ENCODE measurements at regions not wholly inside any gene's neighbourhood (a gene's known extent, or its start where the extent isn't known, plus 50 kb on each side); places are given as distances from the start of the nearest gene placed in this dataset.

DNA sequence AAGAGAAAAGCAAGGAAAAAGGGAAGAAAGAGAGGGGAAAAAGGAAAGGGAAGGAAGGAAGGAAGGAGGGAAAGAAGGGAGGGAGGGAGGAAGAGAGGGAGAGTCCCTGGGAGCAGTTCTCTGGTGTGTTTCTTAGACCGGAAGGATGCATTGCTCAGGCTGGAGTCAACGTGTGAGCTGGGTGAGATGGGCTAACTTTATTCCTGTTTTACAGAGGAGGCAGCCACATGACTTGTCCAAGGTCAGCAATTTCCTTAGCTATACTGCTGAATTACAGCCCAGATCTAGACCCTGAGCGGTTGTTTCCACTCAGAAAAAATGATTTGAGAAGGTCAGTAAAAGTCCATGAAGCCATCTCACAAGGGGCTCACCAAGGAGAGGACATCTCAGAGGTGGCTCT, 86.6 kb upstream of the APCDD1 start:
- no peak for DNase-seq

DNA sequence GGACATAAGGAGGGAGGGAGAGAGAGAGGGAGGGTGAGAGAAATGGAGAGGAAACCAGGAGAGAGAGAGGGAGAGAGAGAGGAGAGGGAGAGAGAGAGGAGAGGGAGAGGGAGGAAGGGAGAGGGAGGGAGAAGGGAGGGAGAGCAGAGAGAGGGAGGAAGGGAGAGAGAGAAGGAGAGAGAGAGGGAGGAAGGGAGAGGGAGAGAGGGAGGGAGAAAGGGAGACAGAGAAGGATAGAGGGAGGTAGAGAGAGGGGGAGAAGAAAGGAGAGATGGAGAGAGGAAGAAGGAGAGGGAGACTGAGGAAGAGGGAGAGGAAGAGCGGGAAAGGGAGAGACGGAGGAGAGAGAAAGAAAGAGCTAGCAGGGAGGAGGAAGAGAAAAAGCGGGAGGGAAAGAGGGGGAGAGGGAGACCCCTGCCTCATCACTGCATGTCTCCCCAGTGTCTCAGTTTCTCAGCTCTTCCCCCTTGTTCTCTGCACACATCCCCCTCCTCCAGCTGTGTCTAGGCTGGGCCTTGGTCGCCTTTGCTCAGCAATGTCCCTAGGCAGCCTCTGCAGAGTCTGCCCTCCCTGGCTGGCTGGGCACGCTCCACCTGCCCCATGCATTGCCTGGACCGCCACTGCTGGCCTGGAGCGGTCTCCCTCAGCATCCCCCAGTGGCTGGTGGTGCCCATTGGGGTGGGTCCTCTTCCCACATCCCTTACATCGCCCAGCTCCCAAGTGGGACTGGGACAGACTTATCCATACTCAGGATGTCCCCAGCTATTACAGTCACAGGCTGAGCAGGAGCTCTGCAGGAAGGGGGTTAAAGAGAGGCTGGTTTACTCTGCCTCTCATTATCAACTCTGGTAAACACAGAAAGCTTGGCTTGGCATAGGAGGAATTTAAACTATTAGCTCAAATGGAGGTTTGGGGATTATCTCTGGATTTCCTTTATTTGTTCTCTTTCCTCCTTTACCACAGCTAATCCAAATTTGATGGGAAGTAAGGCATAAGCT, 85.7 kb upstream of the APCDD1 start:
- DNase-seq: no peak

DNA sequence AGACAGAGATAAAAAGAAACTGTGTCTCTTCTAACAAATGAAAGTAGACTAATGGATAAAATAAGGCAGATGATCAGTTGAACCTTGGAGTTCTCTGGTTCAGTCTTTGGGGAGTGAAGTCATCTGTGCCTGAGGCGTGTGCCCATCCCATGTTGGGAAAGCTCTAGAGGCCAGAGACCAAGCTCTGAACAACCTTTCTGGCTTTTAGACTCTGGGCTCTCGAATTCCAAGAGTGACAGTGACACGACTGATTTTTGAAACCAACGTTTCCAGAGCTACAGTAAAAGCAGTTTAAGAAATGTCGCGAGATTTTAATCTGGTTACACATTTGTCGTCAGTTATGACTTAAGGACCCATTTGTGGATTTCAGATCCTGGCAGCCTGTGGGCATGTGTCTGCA, 83.7 kb upstream of the APCDD1 start:
- DNase-seq: no peak

DNA sequence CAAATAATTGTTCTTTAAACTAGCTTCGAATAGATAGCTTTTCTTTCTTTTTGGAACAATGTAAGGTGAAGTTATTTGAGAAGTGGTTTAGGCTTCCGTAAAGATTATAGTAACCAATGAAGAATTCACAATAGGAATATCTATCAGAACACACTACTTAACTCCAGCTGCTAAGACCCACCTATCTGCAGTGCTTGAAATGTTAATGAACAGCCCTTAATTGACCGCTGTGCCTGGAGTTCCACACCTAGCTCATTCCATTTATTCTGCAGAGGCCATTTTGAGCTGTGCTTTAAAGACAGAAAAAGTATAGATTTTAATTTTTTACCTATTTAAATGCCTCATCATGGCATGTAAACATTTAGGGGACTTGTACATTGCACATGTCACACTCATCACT, 83.3 kb upstream of the APCDD1 start:
- DNase-seq: no peak

DNA sequence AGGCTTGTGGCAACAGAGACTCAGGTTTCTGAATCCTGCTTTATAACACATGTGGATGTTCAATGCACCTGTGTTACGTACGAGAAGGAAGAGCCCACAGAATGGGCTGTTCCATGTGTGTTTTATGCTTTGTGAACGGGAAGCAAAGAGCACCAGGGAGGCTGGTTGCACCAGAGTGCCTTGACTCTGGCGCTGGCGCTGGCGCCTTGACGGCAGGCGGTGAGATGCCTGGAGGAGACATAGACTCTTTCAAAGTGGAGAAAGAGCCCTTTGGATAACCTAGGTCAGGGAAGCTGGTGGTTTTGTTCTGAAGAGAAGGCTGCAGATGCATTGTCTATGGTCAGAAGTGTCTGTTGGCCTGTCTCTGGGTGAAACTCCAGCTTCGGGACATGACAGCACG, 80.2 kb upstream of the APCDD1 start:
- no peak for DNase-seq

DNA sequence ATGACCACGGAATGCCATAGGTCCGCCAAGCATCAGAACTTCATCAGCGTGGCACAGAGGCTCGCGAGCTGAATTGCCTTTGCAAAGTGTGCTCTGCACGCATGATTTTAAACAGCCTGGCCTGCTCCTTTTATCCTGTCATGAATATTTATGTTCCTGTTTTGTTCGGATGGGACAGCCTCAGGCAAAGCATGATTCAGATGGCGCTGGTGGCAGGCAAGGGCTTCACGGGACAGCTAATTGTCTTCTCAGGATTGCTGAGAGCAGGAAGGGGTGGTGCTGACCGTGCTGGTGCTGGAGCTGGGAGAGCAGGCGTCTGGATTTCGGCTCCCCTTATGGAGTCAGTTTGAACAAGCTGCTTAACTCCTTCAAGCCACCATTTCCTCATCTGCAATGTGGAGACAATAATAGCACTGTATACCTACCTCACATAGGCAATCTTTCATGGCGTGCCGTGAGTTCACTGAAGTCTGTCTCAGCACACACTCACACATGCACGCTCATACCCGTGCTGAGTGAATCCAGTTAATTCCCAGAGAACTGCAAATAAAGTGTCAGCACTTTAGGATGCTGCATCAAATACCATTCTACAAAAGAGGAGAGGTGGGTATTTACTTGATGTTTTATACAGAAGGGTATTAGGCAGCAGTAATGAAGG, 79.7 kb upstream of the APCDD1 start:
- no peak for DNase-seq

DNA sequence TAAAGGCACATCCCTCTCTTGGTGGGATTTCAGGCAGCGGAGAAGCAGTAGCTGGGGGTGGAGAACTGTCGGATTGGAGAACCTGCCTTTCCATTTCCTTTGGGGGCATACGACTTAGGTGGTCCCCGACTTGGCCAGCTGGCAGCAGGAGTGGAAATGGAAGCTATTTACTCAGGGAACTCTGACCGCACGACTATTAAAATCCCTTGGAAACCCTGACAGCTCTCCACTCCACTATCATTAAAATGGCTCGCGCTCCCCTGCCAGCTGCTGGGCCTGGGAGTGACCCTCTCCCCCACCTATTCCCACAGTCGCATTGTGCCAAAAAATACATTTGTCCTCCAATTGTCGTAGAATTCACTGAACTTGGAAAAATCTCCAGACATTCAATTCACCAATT, 77.7 kb upstream of the APCDD1 start:
- peak in 1 of 2 experiments; percentile 36 for DNase-seq

DNA sequence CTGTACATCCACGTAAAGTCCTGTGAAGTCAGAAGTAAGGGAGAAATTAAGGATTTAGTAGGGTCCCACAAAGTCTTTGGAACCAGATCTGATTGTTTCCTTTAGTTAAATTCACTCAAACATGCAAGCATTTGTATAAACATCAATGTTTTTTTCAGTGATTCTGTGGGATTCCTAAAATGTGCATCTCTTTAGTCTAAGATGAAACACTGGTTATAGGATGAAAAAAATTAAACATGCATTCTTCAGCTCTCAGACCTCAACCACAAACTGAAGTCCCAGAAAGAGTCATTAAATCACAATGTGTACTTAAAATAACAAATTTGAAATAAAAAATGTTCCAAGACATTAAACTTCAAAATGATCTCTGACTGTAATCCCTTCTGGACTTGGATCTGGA, 76.5 kb upstream of the APCDD1 start:
- DNase-seq: no peak

DNA sequence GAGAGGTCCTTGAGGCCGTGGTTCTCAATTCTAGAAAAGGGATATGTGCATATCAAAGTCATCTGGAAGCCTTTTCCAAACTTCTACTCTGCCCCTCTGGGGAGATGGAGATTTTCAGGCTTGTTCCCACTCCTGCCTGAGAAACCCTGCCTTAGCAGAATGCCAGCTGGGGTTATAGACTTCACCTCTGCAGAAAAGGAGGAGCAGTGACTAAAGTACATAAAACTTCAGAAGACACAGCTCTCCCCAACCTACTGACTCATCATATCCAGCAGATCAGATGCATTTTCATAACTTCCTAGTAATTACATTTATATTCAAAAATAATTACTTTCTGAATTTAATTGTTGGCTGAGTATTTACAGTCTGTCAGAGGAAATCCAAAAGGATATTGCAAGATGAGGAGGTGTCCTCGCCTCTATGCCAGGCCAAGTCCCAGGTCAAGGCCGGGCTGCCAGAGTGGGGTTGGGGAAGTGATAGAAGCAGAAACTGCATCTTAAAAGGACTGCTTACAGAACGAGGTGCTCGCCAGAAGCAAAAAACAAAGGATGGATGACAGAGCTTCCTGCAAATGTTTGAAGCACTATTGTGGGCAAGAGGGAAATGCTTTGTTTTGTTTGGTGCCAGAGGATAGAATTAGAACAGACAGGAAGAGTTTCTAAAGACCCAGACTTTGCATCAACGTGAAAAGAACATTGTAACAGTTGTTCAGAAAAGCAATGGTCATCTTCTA, 75.6 kb upstream of the APCDD1 start:
- DNase-seq: no peak

DNA sequence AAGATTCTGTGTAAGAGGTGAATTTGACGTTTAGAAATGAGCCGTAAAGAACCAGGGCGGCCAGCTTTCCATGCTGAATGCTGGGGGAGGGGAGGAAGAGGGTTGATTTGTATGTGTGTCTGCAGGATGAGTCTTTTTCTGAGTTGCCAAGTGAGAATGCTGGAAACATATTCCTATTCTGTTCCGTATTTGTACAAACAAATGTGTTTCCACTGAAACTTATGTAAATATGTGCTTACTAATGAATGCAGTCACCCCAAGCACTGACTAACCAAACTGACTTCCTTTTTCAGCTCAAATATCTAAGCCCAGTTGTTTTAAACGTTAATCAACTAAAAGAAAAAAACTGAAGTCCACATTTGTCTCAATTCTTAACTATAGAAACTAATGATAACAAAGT, 74.9 kb upstream of the APCDD1 start:
- DNase-seq: no peak

DNA sequence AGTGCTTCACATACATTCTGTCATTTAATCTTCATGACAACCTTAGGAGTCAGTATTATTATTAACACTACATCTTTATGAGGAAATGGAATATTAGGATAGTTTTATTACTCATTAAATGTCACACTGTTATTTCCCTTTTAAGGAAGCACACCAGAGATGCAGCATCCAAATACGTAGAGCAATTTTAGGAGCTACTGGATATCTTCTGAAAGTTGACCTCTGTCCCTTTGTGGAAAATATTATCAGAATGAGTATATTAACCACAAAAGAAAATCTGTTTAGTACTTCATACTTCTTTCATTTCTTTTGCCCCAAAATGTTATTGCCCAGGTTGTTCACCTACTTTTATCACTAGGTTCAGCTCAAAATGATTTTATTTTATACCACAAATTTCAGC, 72.9 kb upstream of the APCDD1 start:
- DNase-seq: no peak

DNA sequence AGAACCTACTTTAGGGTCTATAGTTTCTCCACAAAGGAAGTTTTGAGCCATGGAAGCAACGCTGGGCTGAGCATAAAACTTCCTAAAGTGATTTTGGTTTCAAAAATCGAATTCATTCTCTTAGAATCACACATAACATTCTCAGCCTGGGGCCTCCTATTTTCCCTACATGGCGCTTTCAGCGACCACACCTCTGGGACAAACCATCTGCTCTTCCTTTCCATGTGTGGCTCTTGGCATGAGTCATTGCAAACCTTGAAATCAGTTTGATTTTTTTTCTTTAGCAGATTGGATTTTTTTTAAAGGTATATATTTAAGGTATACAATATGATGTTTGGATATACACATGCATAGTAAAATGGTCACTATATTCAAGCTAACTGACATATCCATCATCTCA, 72.5 kb upstream of the APCDD1 start:
- peak in 1 of 2 experiments; percentile 27 for DNase-seq

DNA sequence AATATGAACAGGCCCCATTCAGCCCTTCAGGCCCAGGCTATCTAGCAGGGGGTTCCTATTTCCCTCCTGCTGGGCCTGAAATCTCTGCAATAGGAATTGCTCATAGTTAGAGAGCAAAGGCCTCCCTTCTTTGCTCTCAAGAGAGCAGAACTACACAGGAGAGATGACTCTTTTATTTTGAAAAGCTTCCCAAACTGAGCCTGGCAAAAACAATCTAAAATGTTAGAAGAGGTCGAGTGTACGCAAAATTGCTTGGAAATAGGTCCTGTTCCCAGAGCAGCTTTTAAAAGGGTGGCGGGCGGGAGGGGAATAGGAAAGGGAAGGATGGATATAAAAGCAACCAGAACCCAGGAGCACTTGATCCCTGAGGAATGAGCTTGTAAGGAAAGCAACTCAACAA, 68.4 kb upstream of the APCDD1 start:
- no peak for DNase-seq

DNA sequence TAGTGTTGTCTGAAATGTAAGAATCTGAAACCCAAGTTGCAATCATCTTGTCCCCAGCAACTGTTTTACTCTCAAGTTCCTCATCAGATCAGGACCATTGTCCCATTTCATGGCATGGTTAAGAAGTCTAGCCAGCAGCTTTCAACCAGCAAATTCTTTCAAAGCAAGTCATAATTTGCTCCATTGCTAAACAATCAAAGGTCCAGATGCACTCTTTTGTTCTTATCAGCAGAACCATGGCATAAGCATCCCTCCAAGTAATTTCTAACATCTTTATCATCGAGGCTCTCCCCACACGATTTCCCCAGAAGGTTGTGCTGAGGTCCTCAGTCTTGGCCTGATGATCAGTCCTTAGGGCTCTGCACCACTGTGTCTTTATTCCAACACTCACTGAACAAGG, 67.5 kb upstream of the APCDD1 start:
- no peak for DNase-seq

DNA sequence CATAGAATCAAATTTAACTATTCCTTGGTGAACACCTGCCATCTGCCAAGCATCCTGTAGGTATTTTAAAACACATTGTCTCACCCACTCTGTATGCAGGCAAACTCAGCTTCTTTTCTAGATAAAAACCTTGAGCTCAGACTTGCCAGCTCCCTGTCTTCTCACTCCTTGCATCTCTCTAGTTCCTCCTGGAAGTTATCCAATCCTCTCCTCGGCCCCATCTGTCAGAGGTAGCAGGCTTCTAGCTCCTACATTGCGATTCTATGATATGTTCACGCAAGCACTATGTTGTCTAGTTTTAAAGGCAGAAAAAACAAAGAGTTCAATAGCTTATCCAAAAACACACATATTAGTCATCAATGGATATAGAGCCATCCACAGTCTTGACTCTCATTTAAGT, 67.0 kb upstream of the APCDD1 start:
- DNase-seq: peak in 1 of 2 experiments; percentile 32

DNA sequence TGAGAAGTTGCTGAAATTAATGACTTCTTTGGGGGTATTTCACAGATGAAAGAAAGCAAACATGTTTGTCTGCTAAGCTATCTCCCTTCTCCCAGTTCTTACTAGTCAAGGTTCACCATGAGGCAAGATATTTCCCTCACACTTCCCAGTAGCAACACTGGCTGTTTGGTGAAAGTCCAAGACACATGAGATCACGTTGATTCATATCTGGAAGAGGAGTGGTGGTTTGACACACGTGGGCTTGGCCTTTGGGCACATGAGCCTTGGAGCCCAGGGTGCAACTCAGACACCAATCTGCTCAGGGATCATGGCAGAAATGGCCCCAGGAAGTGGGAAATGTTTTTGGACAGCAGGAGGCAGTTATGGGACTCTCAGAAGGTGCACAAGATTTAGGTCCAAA, 66.1 kb upstream of the APCDD1 start:
- no peak for DNase-seq

DNA sequence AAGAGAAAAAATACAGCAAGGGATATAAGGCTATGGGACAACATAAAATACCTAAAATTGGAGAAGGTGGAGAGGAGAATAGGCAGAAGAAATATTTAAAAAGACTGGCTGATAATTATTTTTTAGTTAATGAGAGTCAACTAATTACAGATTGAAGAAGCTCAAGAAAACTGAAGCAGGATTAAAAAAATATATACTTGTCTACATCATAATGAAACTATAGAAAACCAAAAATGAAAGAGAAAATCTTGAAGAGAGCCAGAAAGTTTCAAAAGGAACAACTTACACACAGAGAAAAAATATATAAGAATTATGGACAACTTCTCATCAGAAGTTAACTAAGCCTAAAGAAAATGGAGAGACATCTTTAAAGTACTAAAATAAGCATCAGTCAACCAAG, 62.9 kb upstream of the APCDD1 start:
- no peak for DNase-seq

DNA sequence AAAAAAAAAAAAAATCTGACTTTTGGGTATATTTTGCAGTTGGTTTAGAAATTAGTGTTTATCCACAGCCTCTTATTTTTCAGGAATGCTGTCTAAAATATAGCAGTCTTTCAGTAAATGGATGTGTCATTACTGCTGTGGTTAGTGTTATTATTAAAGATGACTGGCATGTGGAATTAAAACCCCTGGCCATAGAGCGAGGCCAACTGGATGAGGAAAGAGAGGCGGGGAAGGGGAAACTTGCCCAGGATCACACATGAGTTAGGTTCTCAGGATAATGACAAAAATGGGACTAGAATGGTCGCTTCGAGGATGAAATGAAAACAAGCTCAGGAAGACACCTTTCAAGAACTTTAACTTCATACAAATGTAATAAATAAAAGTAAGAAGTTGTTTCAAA, 57.4 kb upstream of the APCDD1 start:
- DNase-seq: no peak

DNA sequence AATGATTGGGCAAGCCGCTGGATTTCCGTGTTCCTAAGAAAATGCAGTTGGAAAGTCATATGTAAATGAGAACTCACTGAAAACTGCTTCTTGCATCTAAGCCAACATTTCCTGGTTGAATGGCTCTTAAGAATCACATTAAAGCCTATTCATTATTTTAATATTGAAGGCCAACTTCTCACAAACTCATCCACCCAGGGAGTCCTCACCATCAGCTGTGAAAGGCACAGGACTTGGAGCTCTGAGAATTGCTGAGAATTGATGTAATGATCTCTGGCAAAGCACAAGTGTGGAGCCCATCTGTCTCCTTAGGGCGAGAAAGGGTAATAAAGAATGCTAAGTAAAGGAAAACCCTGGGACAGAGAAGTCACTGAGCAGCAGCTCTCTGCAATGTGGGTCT, 55.9 kb upstream of the APCDD1 start:
- DNase-seq: peak; percentile 14 to 75

DNA sequence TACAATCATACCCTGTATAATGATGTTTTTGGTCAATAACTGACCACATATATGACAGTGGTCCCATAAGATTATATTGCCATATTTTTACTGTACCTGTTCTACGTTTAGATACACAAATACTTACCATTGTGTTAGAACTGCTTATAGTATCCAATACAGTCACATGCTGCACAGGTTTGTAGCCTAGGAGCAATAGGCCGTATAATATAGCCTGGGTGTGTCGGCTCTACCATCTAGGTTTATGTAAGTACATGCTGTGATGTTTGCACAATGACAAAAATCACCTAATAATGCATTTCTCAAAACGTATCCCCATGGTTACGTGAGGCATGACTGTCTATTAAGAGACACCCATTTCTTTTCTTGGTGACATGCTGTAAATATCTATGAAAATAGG, 55.0 kb upstream of the APCDD1 start:
- no peak for DNase-seq

DNA sequence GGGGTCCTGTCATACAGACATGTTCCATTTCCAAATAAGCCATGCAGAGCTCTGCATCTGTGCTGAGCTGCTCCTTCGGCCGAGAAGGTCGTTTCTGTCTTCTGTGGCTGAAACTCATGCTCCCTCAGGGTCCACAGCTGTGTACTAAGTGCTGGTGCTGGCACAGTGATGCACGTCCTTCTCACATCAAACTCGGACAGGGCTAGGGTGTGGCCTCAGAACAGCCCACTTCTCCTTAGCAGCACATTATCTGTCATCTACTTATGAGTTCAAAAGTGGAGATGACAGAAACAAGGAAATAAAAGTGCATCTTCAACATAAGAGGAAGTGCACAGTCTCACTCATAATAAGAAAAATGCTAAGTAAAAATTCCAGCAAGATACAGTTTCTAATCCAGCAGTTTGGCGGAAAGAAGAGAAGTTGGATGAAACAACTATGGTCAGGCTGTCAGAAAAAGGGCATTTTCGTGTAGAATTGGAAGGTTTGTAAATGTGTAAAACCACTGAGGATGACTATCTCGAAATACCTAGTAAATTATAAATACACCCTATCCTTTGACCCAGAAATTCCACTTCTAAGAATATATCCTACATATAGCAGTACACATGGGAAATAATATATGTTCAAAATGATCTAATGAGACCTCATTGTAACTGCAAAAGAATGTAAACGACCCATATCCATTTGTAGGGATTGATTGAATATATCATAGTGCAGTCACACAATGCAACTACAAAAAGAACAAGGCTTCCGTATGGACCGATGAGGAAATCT, 53.7 kb upstream of the APCDD1 start:
- DNase-seq: no peak

DNA sequence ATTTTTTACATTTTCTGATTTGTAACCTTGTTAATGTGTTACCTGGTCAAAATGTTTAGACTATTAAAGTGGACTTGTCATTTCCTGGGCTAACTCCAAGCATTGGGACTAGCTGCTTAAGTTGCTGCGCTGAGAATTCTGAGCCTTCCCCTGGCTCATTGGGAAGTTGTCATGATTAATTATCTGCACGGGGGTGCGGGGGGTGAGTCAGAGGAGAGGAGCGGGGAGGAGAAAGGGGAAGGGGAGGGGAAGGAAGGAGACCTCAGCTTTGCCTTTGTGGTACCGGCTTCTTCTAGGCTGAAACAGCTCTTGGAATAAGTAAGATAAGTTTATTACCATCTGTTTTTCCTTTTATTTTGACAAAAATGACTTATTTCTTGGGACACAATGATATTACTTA, 52.9 kb upstream of the APCDD1 start:
- DNase-seq: no peak

DNA sequence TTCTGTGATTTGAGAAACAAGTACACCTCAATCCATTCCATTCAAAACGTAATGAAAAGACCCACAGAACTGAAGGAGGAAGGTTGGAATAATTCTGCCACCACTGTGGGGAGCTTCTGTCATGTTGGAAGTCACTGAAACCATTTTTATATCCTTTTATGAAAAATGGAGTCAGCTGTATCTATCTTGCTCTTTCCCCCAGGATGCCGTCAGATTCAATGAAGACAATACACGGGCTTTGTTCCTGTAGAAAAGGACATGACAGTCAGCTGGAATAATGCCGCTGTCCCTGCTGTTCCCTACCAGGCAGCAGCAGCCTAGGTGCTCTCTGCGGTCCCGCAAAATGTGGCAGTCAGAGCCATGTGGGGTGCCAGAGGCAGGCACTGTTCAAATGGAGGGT, 52.5 kb upstream of the APCDD1 start:
- DNase-seq: no peak

Measured in NCI-H524 (cell line).